K562 (cell line): ENCODE measurements at regions not wholly inside any gene's neighbourhood (a gene's known extent, or its start where the extent isn't known, plus 50 kb on each side); places are given as distances from the start of the nearest gene placed in this dataset.

ENCODE experiments used
- ATAC-seq: fragments of 200-7000 bp; cut with Tn5 transposase; 3 replicates; pipeline ENCODE4 v1.9.1; 2020; ENCODE audit warnings: moderate library complexity
- BruUV-seq: library from RNA; stranded (reverse); fragments of 400-500 nt; replicated peaks from 2 replicates; lab custom pipeline; 2021; lab: Mats Ljungman, UMichigan
- CTCF ChIA-PET: fragments of 300-600 bp; formaldehyde crosslinking; extraction: SDS; loops from one replicate; lab custom pipeline; 2021; ENCODE audit warnings: low intra/inter-chr PET ratio; lab: Yijun Ruan, JAX
- POLR2A ChIA-PET: fragments of 300-600, 350-650 bp; sonication (Branson Sonifier 250); formaldehyde crosslinking; extraction: SDS; loops from one replicate; lab custom pipeline; 2021; ENCODE audit warnings: antibody characterized with exemption, inconsistent platforms; lab: Yijun Ruan, JAX
- DNase-seq, 4 experiments: peaks; one replicate each; pipeline versions ENCODE4 v3.0.0 to v3.0.0-alpha.2; 2011 to 2018; ENCODE audit warnings: low spot score in 3 of 4, mixed read lengths in 3 of 4; ENCODE audit errors: extremely low read depth in 1 of 4
- FAIRE-seq: peaks from 2 replicates; lab custom pipeline; 2011; peaks lifted over from hg19 to GRCh38; lab: Jason Lieb, UNC
- H2AFZ ChIP-seq: 2 replicates; pipeline ENCODE4 v1.6.0; 2011; ENCODE audit warnings: low read depth, low read length, control low read depth, inconsistent platforms
- H3K27ac ChIP-seq: fragments of 200-600 bp; 3 replicates; pipeline ENCODE4 v1.8.0; 2011; ENCODE audit warnings: low read depth, mild to moderate bottlenecking, control low read depth, inconsistent platforms, low read length, moderate library complexity, mixed read lengths; ENCODE audit errors: extremely low read depth
- H3K27me3 ChIP-seq, 2 experiments: fragments of 300-600 bp in 1 of 2; 2 replicates in 1 of 2; 3 replicates in 1 of 2; pipeline versions ENCODE4 v1.6.0 to v1.8.0; 2011; ENCODE audit warnings: inconsistent platforms in 2 of 2, low read length in 2 of 2, mild to moderate bottlenecking in 1 of 2, mixed read lengths in 1 of 2, moderate library complexity in 1 of 2; ENCODE audit not compliant: control insufficient read depth in 2 of 2, insufficient read depth in 2 of 2
- H3K36me3 ChIP-seq: fragments of 300-600 bp; 3 replicates; pipeline ENCODE4 v1.8.0; 2011; ENCODE audit warnings: mild to moderate bottlenecking, low read length, inconsistent platforms; ENCODE audit not compliant: control insufficient read depth, insufficient read depth
- H3K4me1 ChIP-seq, 2 experiments: fragments of 200-600 bp in 1 of 2; replicated peaks in 1 of 2; 2 replicates in 1 of 2; 3 replicates in 1 of 2; pipeline versions ENCODE4 v1.5.1 to v1.8.0; 2011; ENCODE audit warnings: inconsistent platforms in 2 of 2, low read length in 2 of 2, mild to moderate bottlenecking in 1 of 2, mixed read lengths in 1 of 2, moderate library complexity in 1 of 2; ENCODE audit not compliant: control insufficient read depth in 2 of 2, insufficient read depth in 2 of 2
- H3K4me2 ChIP-seq: 2 replicates; pipeline ENCODE4 v1.6.1; 2011; ENCODE audit warnings: low read length, control low read depth, inconsistent platforms, mixed read lengths; ENCODE audit not compliant: insufficient read depth
- H3K4me3 ChIP-seq: fragments of 200-600 bp; sonication (generic), shearing (Covaris generic); 2 replicates; pipeline ENCODE4 v1.5.1; 2016; ENCODE audit warnings: control low read depth, inconsistent platforms
- H3K79me2 ChIP-seq: fragments of 200-600 bp; 3 replicates; pipeline ENCODE4 v1.8.0; 2011; ENCODE audit warnings: low read length, inconsistent platforms; ENCODE audit not compliant: control insufficient read depth, insufficient read depth
- H3K9ac ChIP-seq, 2 experiments: 2 replicates each; pipeline versions ENCODE4 v1.6.0 to v1.6.1; 2011; ENCODE audit warnings: low read depth in 2 of 2, low read length in 2 of 2, control low read depth in 1 of 2, inconsistent platforms in 1 of 2, mild to moderate bottlenecking in 1 of 2, mixed read lengths in 1 of 2; ENCODE audit not compliant: insufficient read depth in 1 of 2
- H3K9me1 ChIP-seq: one replicate; pipeline ENCODE4 v1.6.0; 2011; ENCODE audit warnings: inconsistent platforms, mild to moderate bottlenecking, low read length, moderate library complexity; ENCODE audit not compliant: control insufficient read depth, insufficient read depth
- H3K9me3 ChIP-seq: replicated peaks from 2 replicates; pipeline ENCODE4 v1.5.1; 2011; ENCODE audit warnings: low read depth, low read length, inconsistent platforms; ENCODE audit not compliant: control insufficient read depth, insufficient read depth
- H4K20me1 ChIP-seq: replicated peaks from 2 replicates; pipeline ENCODE4 v1.6.1; 2011; ENCODE audit warnings: low read length, inconsistent platforms, mixed read lengths; ENCODE audit not compliant: control insufficient read depth, insufficient read depth
- ATF1 ChIP-seq, 2 experiments: fragments of 450-650 bp in 1 of 2; IDR thresholded peaks; 2 replicates each; pipeline ENCODE4 v1.6.1; 2016; ENCODE audit warnings: missing compliant biosample characterization in 1 of 2, missing genetic modification characterization in 1 of 2
- ATF3 ChIP-seq, 2 experiments: fragments of 450-650 bp in 1 of 2; sonication (generic) in 1 of 2; formaldehyde crosslinking in 1 of 2; IDR thresholded peaks in 1 of 2; conservative IDR thresholded peaks in 1 of 2; 2 replicates each; pipeline versions ENCODE4 v1.6.1 to v1.8.1; 2016 to 2023; ENCODE audit warnings: mild to moderate bottlenecking in 2 of 2, moderate library complexity in 2 of 2, inconsistent platforms in 1 of 2, missing genetic modification reagents in 1 of 2
- ATF6 ChIP-seq: sonication (generic); formaldehyde crosslinking; IDR thresholded peaks from 2 replicates; pipeline ENCODE4 v1.4.0; 2020; ENCODE audit warnings: mild to moderate bottlenecking, missing genetic modification reagents
- ETS1 ChIP-seq: conservative IDR thresholded peaks from 2 replicates; pipeline ENCODE4 v1.6.1; 2011; ENCODE audit warnings: low read depth, mild to moderate bottlenecking, low read length; ENCODE audit not compliant: control insufficient read depth
- FOXA3 ChIP-seq, 2 experiments: fragments of 450-650 bp in 1 of 2; sonication (generic) in 1 of 2; formaldehyde crosslinking; IDR thresholded peaks in 1 of 2; conservative IDR thresholded peaks in 1 of 2; 2 replicates each; pipeline versions ENCODE4 v1.4.0 to v1.8.0; 2020 to 2022; ENCODE audit warnings: mild to moderate bottlenecking in 2 of 2, missing genetic modification reagents in 1 of 2
- GTF2F1 ChIP-seq: IDR thresholded peaks from 2 replicates; pipeline ENCODE4 v1.6.1; 2011; ENCODE audit warnings: low read depth, low read length, improper control_type of control experiment
- PTTG1 ChIP-seq: fragments of 450-650 bp; IDR thresholded peaks from 2 replicates; pipeline ENCODE4 v1.6.1; 2016; ENCODE audit warnings: low read depth, mild to moderate bottlenecking, missing genetic modification characterization, missing compliant biosample characterization
- ZNF253 ChIP-seq: fragments of 250-450 bp; sonication (Bioruptor Pico); conservative IDR thresholded peaks from 2 replicates; pipeline ENCODE4 v1.6.1; 2021; ENCODE audit warnings: mild to moderate bottlenecking
- ZNF280B ChIP-seq: fragments of 250-450 bp; sonication (Bioruptor Pico); IDR thresholded peaks from 2 replicates; pipeline ENCODE4 v1.5.1; 2021; ENCODE audit warnings: mild to moderate bottlenecking
- WGBS: fragments of 100-300 bp; shearing (Covaris generic); methylation state at CpG from one replicate; pipeline ENCODE4 v1.1.6; 2016; ENCODE audit warnings: low coverage, mixed read lengths; ENCODE audit not compliant: insufficient coverage; ENCODE audit errors: missing lambda C conversion rate; 5-methylcytosine and 5-hydroxymethylcytosine counted together
- in situ Hi-C: fragments of 300-500 bp; cut with MboI; formaldehyde crosslinking; loops from 4 replicates; pipeline ENCODE4 v1.15.0; 2018; ENCODE audit warnings: inconsistent platforms, mixed read lengths
- intact Hi-C: fragments of 100-400 bp; cut with micrococcal nuclease; formaldehyde crosslinking; loops from 2 replicates; pipeline ENCODE4 v1.14.2; 2022

GRCh38 chr5:84816160-84816559 lies 431.5 kb upstream of the EDIL3 start:
- Histone ChIP-seq H3K9me3 (no peaks in the 10 kb centered on the region), H3K27me3 (no peaks in the 10 kb centered on the region), H3K4me1 (no peaks in the 10 kb centered on the region), H3K9ac (no peak overlapping the region), H2AFZ (no peak overlapping the region), H3K4me3 (no peak overlapping the region), H3K79me2 (no peaks in the 10 kb centered on the region), H3K4me2 (no peak overlapping the region), H3K9me1 (no peaks in the 10 kb centered on the region), H3K27ac (no peak overlapping the region), H3K36me3 (no peaks in the 10 kb centered on the region), H4K20me1 (no peaks in the 10 kb centered on the region)
- no peak for FAIRE-seq
- POLR2A ChIA-PET = no interaction called here
- intact Hi-C loops = no loop called here
- in situ Hi-C loops = no loop called here
- CTCF ChIA-PET = no interaction called here
- no peak for DNase-seq
- no peak for ATAC-seq
- BruUV-seq = no TSS peak
- no peak for TF ChIP-seq ZNF253 (CRISPR knock-in tag)
- no peak for TF ChIP-seq GTF2F1
- TF ChIP-seq ATF1 (CRISPR knock-in tag; IDR thresholded peaks at IDR 0.05) = no peak
- TF ChIP-seq ATF1 (tag; IDR thresholded peaks at IDR 0.05) = no peak
- no peak for TF ChIP-seq PTTG1 (tag)
- no peak for TF ChIP-seq ATF6 (CRISPR knock-in tag)
- 0% methylated on average over 1 of the region's 1 CpG for WGBS

- Histone ChIP-seq H3K9me3 (no peaks in the 10 kb centered on the region), H3K4me3 (no peak overlapping the region), H3K36me3 (no peaks in the 10 kb centered on the region), H4K20me1 (no peaks in the 10 kb centered on the region), H3K27me3 (no peaks in the 10 kb centered on the region), H3K4me2 (no peak overlapping the region), H3K79me2 (no peaks in the 10 kb centered on the region), H3K27ac (no peak overlapping the region), H2AFZ (no peak overlapping the region), H3K9ac (no peak overlapping the region), H3K9me1 (no peaks in the 10 kb centered on the region), H3K4me1 (no peaks in the 10 kb centered on the region)
- TF ChIP-seq ATF3 (IDR thresholded peaks at IDR 0.05) (no peak), ATF3 (CRISPR knock-in tag; conservative IDR thresholded peaks at IDR 0.05) (no peak), ZNF280B (CRISPR knock-in tag) (no peak), FOXA3 (CRISPR knock-in tag; conservative IDR thresholded peaks at IDR 0.05 in 1 of 2, IDR thresholded peaks at IDR 0.05 in 1 of 2) (no peak), ETS1 (no peak)
- ATAC-seq (no peak), FAIRE-seq (no peak), DNase-seq (no peak)
- ChIA-PET CTCF (no interaction called here), POLR2A (no interaction called here)
- intact Hi-C loops (no loop called here), in situ Hi-C loops (no loop called here)
- no TSS peak for BruUV-seq
Observed at GRCh38 chr5:84805473-84805872, 420.8 kb upstream of the EDIL3 start.
